Skeletal muscle tissue (tissue), 3 donors: ENCODE measurements at regions not wholly inside any gene's neighbourhood (a gene's known extent, or its start where the extent isn't known, plus 50 kb on each side); places are given as distances from the start of the nearest gene placed in this dataset.

Experiments
- H3K27ac ChIP-seq: one replicate; pipeline ENCODE4 v1.7.0; 2013; ENCODE audit warnings: mild to moderate bottlenecking, low read depth, low read length, inconsistent platforms
- H3K27me3 ChIP-seq, 3 donors: one replicate each; pipeline ENCODE4 v1.7.0; 2013; ENCODE audit warnings: low read length in 3 of 3; ENCODE audit not compliant: control insufficient read depth in 3 of 3, insufficient read depth in 3 of 3
- H3K36me3 ChIP-seq, 3 donors: one replicate each; pipeline ENCODE4 v1.7.0; 2013; ENCODE audit warnings: low read length in 3 of 3; ENCODE audit not compliant: control insufficient read depth in 3 of 3, insufficient read depth in 3 of 3
- H3K4me1 ChIP-seq, 3 donors: one replicate each; pipeline ENCODE4 v1.7.0; 2013; ENCODE audit warnings: low read length in 3 of 3, mild to moderate bottlenecking in 3 of 3; ENCODE audit not compliant: control insufficient read depth in 3 of 3, insufficient read depth in 3 of 3
- H3K4me3 ChIP-seq, 3 donors: one replicate each; pipeline ENCODE4 v1.7.0; 2013; ENCODE audit warnings: low read length in 3 of 3
- H3K9ac ChIP-seq, 3 donors: one replicate each; pipeline ENCODE4 v1.7.0; 2013; ENCODE audit warnings: low read length in 3 of 3, mild to moderate bottlenecking in 3 of 3, moderate library complexity in 2 of 3, low read depth in 1 of 3
- H3K9me3 ChIP-seq, 3 donors: one replicate each; pipeline ENCODE4 v1.7.0; 2013; ENCODE audit warnings: low read length in 3 of 3; ENCODE audit not compliant: control insufficient read depth in 3 of 3
- donor health status: Osteomylitis.

DNA sequence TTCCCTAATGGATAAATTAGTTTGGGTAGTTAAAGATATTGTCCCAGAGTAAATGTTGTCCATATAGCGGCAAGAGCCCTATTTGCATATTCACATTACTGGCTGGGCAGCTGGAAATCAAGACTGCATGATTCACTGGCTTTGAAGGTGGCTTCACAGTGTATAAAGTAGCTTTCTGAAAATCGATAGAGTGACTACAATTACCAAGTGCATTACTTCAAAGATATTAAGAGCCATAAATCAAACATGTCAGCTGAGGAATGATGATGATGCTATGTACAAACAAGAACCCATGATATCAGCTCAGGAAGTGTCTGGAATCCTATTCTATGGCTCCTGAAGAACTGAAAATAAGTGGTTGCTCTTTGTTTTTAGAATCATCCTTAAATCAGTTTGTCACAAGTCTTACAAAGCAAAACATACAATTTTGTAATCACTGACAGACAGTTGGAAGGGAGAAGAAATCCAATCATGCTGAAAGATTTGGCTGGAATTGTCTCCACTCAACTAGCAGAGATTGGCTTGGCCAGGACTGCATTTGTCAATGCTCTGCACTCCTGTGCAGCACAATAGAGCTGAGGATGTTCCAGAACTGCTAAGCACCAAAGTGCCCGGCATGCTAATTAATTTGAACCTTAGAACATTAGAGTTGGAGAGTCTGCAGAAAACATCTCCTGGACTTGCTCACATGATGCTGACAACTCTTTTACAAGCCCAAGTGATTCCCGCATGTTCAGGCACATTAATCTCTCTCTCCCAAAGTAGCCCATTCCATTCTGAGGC is 77.9 kb upstream of the B3GAT2 start:
- Histone ChIP-seq H3K36me3 (no peaks in the 10 kb centered on the region), H3K9me3 (no peaks in the 10 kb centered on the region), H3K27me3 (no peaks in the 10 kb centered on the region), H3K9ac (no peak overlapping the region), H3K4me3 (no peak overlapping the region), H3K27ac (no peak overlapping the region), H3K4me1 (no peaks in the 10 kb centered on the region)

DNA sequence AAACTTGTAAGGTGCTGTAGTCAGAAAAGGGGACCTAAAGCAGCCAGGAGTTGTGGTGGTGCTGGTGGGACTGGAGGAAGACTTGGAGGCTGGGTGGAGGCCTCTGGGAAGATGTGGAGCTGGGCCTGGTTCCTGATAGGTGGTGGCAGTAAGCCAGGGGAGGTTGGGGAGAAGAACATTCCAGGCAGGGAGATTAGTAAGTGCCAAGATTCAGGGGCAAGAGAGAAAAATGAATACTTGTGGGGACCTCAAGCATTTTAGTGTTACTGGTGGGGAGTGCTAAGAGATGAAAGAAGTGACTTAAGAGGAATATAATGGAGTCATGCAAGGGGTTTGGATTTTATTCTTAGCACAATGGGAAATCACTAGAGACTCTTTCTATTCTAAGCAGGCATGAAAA is 79.0 kb upstream of the B3GAT2 start:
- H3K9ac ChIP-seq: no peak overlapping the region
- no peaks in the 10 kb centered on the region for H3K4me1 ChIP-seq
- no peaks in the 10 kb centered on the region for H3K9me3 ChIP-seq
- H3K27ac ChIP-seq: no peak overlapping the region
- peaks cover 0 to 4% (median 0%) of the 10 kb centered on the region in 3 donors for H3K27me3 ChIP-seq
- no peak overlapping the region for H3K4me3 ChIP-seq
- no peaks in the 10 kb centered on the region for H3K36me3 ChIP-seq

DNA sequence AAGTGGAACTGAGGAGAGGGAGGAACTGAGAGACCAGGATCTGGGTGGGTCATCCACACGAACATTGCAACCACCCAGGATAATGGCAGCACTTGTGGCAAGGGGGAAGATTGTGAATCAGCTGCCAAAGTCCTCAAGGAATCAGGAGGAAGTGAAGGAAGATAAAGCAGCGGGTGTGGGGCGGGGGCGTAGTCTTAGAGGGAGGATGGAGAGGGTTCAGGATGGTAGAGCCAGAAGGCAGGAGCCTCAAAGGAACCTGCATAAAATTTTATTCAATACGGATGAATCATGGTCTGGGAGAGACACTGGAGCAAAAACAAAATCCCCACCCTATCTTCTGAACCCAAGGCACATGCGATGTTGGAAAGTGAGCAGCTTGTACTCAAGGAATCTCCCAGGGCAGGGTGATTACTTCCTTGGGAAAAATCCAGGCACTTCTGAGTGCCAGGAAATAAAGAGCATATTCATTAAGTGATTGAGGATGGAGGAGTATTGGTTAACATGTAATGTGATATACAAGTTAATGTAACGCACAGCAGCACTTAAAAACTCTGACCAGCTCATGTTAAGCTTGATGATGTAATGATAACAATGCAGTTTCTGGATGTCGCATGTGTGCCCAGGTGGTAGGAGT is 82.0 kb upstream of the B3GAT2 start:
- no peak overlapping the region for H3K27ac ChIP-seq
- H3K27me3 ChIP-seq: peaks cover 0 to 4% (median 0%) of the 10 kb centered on the region in 3 donors
- H3K4me3 ChIP-seq: no peak overlapping the region
- no peaks in the 10 kb centered on the region for H3K36me3 ChIP-seq
- H3K4me1 ChIP-seq: no peaks in the 10 kb centered on the region
- H3K9ac ChIP-seq: no peak overlapping the region
- no peaks in the 10 kb centered on the region for H3K9me3 ChIP-seq

DNA sequence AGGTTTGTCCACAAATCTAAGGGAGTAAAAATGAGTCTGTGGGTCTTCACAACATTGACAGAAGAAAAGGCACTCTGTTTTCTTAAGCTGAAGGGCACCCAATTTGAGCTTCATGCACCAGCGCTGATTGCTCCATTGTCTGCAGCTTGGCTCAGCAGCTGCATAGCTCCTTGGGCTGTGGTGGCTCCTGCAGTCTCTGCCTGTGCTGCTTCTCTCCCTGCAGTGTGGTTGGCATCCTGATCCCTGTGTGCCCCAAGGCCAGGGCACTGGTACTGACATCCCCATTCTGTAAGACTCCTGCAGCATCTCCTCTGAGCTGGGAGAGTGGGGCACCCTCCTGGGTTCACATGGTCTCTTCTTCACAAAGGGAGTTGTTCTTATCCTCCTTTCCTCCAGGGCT is 83.2 kb upstream of the B3GAT2 start:
- Histone ChIP-seq H3K36me3 (no peaks in the 10 kb centered on the region), H3K27ac (no peak overlapping the region), H3K4me3 (no peak overlapping the region), H3K4me1 (no peaks in the 10 kb centered on the region), H3K9me3 (no peaks in the 10 kb centered on the region), H3K27me3 (peaks cover 0 to 4% (median 0%) of the 10 kb centered on the region in 3 donors), H3K9ac (no peak overlapping the region)

DNA sequence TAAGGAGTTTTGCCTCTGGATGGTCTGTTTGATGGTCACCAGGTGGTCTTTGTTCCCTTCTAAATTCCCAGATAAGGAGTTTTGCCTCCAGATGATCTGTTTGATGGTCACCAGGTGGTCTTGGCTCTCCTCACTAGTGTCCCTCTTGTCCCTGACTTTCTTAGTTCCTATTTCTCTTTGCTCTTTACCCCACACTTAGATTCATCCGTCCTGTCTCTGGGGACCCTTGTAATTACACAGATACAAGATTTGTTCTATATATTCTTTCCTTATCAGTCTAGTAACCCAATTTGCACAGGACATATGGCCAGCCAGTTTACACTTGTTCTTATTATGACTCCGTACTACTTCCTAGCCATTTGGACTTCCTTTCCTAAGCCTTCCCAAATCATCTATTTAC is 84.0 kb upstream of the B3GAT2 start:
- no peak overlapping the region for H3K27ac ChIP-seq

DNA sequence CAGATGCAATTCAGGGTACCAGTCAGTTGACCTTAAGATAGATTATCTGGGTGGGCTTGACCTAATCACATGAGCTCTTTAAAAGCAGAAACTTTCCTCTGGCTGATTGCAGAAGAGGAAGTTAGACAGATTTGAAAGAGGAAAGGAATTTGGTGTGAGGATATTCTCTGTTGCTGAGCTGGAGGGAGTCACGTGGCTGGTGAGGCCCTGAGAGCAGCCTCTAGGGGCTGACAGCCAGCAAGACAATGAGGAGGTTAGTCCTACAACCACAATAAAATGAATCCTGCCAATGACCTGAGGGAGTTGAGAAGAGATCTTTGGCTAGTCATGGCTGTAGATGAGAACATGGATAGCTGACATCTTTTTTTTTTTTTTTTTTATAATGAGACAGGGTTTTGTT is 87.0 kb upstream of the B3GAT2 start:
- H3K9ac ChIP-seq: no peak overlapping the region
- H3K4me3 ChIP-seq: no peak overlapping the region
- no peak overlapping the region for H3K27ac ChIP-seq
- no peaks in the 10 kb centered on the region for H3K9me3 ChIP-seq
- peaks cover 0 to 4% (median 0%) of the 10 kb centered on the region in 3 donors for H3K27me3 ChIP-seq
- no peaks in the 10 kb centered on the region for H3K36me3 ChIP-seq
- no peaks in the 10 kb centered on the region for H3K4me1 ChIP-seq

More for the DNA sequence above, 84.0 kb upstream of the B3GAT2 start:
- no peaks in the 10 kb centered on the region for H3K4me1 ChIP-seq
- H3K36me3 ChIP-seq: no peaks in the 10 kb centered on the region
- no peaks in the 10 kb centered on the region for H3K9me3 ChIP-seq
- H3K9ac ChIP-seq: no peak overlapping the region
- peaks cover 0 to 4% (median 0%) of the 10 kb centered on the region in 3 donors for H3K27me3 ChIP-seq
- no peak overlapping the region for H3K4me3 ChIP-seq

DNA sequence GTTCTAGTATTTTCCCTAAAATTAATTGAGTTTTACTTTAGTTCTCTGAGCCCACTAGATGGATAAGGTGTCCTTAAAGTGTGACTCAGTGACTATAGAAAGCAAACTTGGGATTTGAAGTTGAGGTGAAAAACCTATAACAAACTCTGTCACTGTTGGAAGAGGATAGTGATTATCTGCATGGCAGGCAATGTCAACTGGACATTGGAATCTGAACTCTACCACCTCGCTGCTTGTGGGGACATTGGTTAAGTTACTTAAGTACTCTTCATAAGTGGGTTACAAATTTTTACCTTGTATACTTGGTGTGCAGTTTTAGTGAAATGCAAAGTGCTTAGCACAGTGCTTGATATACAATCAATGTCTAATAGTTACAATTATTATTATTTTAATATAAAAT is 87.9 kb upstream of the B3GAT2 start:
- no peaks in the 10 kb centered on the region for H3K9me3 ChIP-seq
- no peaks in the 10 kb centered on the region for H3K4me1 ChIP-seq
- H3K27ac ChIP-seq: no peak overlapping the region
- H3K27me3 ChIP-seq: peaks cover 0 to 4% (median 0%) of the 10 kb centered on the region in 3 donors
- no peak overlapping the region for H3K4me3 ChIP-seq
- no peak overlapping the region for H3K9ac ChIP-seq
- H3K36me3 ChIP-seq: no peaks in the 10 kb centered on the region

DNA sequence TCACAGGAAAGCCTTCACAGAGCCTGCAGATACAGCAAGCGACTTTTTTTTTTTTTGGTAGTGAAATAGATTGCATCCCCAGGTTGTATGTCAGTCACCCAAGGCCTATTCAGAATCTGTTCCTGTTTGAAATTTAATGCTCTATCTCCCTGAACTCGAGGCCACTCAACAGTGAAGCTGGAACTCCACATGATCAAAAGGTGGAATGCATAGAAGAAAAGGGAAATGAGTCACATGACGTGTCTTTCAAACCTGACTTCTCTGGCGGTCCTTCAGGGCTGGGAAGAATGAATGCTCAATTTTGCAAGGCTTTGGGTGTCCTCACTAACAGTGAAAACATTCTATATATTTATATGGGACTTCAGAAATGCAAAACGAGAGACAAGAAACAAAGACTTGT is 88.4 kb upstream of the B3GAT2 start:
- H3K27ac ChIP-seq: no peak overlapping the region
- no peaks in the 10 kb centered on the region for H3K36me3 ChIP-seq
- no peaks in the 10 kb centered on the region for H3K4me1 ChIP-seq
- no peak overlapping the region for H3K4me3 ChIP-seq
- no peaks in the 10 kb centered on the region for H3K9me3 ChIP-seq
- H3K27me3 ChIP-seq: peaks cover 0 to under 1% (median 0%) of the 10 kb centered on the region in 3 donors
- no peak overlapping the region for H3K9ac ChIP-seq

DNA sequence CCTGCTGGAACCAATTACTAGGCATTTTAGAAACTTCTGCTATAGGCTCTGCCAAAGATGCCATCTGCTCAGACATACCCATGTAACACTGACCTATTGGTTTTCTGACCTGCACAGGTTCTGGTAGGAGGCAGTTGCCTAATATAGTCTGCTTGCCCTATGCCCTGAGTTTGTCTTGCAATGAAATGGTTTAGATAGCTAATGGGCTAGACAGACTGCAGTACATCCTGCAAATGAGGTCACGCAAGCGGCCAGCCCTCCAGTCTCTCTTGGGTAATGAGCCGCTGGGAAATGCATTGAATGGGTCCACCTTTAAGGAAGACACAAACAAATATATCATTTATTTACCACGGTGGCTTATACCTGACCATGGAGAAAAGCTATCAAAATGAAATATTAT is 90.6 kb upstream of the B3GAT2 start:
- no peaks in the 10 kb centered on the region for H3K9me3 ChIP-seq
- H3K27ac ChIP-seq: no peak overlapping the region
- no peak overlapping the region for H3K4me3 ChIP-seq
- H3K36me3 ChIP-seq: no peaks in the 10 kb centered on the region
- no peak overlapping the region for H3K9ac ChIP-seq
- no peaks in the 10 kb centered on the region for H3K27me3 ChIP-seq
- no peaks in the 10 kb centered on the region for H3K4me1 ChIP-seq

DNA sequence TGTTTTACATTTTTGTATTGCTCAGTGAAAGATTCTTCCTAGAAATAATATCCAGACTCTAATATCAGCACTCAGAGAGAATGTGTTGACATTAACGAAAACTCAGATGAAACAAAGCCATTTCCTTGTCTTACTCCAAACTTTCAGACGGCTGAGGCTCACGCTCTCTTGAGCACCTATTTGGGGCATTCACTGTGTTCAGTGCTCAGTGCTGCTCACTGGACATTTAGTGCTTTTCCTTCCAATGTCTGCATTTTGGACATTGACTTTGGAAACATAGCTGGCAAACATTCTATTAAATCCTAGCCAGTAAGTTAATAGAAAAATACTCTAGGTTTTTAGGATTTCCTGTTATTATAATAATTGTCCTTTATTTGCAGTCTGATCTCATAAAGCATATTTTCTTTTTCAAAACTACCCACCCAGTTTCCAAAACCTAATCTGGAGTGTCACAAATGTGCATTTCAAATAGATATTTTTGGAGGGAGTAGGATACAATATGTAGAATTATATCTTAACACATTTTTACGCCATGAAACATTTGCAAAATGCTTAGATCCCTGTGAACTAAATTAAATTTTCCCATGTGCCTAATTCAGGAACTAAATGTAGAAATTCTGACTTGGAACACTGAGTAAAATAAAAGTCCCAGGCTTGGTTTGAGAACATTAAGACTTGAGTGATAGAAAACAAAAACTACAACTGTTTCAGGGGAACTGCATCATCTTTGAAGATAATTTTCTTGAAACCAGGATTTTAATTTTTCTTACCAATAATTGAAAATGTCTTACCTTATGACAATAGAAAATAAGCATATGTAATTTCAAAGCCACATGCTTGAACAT is 91.7 kb upstream of the B3GAT2 start:
- Histone ChIP-seq H3K4me1 (no peaks in the 10 kb centered on the region), H3K4me3 (no peak overlapping the region), H3K27ac (no peak overlapping the region), H3K36me3 (no peaks in the 10 kb centered on the region), H3K9ac (no peak overlapping the region), H3K9me3 (no peaks in the 10 kb centered on the region), H3K27me3 (no peaks in the 10 kb centered on the region)
